NOMO-1 (cell line): ENCODE measurements at regions not wholly inside any gene's neighbourhood (a gene's known extent, or its start where the extent isn't known, plus 50 kb on each side); places are given as distances from the start of the nearest gene placed in this dataset.
"Not testable (repeated sequence)": the region's sequence is repeated elsewhere in the genome, so short reads cannot be mapped to it uniquely, and the experiment has no call there.

ENCODE experiments used
- DNase-seq, 2 experiments: peaks; one replicate each; lab custom pipeline; 2025; ENCODE audit not compliant: unreplicated experiment in 2 of 2; lab: John Stamatoyannopoulos, UW

DNA sequence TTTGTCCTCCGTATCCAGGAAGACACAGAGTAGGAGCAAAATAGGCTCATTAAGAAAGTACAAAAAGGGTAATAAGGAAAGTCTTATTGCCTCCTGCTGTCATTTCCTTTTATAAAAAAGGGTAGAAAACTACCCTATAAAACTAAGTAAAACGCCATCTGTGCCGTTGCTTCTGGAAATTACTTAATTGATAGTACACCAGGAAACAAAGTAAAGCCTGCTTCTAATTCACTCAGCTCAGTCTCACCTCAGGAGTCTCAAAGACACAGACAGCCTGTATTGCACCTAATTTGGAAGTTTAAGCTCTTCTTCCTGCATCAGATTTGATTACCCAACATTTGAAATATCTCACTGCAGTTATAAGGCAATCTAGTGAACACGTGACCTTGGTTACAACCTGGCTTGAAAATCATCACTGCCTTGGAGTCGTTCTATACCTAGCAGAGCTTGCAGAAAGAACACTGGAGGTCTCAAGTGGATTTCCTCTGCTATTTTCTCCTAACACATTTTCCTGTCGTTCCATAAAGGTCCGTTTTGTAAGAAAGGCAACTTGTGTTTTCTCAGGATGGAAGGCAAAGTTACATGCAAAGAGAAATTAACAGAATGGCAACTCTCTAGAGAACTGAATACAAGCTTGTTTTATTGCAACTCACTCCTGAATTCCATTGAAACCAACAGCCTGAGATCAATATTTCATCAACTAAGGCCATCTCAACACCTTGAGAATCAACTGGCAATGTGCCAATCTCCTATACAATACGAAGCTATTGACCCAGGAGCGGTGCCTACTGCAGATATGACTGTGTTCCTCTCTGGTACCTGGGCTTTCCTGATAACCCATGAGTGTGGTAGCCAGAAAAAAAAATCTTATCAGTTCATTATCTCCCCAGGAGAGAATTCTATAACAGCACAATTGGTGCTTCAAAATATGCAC, 203.3 kb upstream of the LMCD1 start:
- no peak for DNase-seq

DNA sequence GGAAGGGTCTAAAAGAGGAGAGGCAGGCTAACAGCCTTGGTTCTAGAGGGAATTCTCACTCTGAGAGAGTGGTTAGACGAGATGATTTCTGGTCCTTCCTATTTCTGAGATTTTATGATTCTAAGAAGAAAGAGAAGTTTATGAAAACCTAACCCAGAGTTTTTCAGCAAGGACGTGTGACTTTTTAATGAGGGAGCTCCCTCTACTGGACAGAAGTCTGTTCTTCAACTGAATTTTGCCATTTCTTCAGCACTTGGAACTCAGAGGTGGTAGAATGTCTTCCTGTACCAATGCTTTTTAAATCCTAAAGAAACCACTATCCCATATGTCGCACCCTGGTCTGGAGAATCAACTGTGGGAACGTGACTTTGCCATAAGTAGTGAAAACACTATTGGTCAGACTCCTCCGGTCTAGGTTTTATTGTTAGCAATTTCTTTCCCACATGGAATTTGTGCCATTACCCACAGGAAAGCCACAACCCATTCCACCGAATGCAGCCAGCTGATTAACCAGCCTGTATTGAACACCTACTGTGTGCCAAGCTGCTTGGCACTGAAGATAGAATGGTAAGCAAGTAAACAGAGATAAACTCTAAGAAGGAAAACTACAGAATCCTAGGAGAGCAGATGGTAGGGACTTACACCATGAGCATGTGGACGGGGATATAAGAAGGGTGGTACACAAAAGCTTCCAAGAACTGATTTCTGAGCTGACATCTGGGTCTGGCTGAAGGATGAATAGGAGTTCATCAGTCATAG, 199.5 kb upstream of the LMCD1 start:
- peak in 1 of 2 experiments; percentile 43 for DNase-seq

DNA sequence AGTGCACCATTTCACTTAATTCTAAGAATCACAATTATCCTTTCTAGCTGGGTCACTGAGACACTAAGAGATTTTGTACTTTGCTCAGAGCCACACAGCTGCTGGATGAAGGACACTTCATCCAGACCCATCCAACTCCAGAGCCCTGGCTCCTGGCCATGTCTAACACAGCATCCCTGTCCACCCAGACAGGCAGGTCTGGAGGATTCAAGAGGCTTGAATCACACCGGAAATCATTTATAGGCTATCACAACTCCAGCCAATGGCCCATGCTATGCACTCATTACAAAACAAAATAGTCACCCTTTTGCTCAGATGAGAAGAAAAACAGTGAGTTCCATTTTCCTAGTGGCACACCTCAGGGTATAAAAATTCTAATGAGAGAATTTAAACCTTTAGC, 198.2 kb upstream of the LMCD1 start:
- no peak for DNase-seq

DNA sequence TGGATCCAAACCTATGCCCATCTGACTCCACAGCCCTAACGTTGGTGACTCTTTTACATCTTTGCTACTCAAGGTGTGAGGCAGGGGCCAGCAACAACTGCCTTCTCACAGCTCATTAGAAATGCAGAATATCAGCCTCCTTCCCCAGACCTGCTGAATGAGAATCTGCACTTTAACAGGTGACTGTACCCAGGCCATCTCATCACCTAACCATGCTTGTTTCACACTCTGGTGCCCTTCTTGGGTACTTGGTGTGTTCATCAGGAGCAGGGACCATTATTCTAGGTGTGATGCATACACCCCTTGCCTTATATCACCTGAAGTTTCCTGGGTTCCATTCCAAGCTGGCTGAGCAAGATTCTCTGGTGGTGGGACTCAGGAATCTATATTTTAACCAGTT, 196.3 kb upstream of the LMCD1 start:
- no peak for DNase-seq

- DNase-seq, result no peak
Observed at GRCh38 chr3:8307545-8308110, 194.0 kb upstream of the LMCD1 start.

GRCh38 chr3:8311321-8311720, 190.3 kb upstream of the LMCD1 start:
- DNase-seq, result no peak

- DNase-seq, result no peak
Observed at GRCh38 chr3:8312685-8313084, 188.9 kb upstream of the LMCD1 start.

- no peak for DNase-seq
Observed at GRCh38 chr3:8313560-8314267, 187.9 kb upstream of the LMCD1 start.

DNA sequence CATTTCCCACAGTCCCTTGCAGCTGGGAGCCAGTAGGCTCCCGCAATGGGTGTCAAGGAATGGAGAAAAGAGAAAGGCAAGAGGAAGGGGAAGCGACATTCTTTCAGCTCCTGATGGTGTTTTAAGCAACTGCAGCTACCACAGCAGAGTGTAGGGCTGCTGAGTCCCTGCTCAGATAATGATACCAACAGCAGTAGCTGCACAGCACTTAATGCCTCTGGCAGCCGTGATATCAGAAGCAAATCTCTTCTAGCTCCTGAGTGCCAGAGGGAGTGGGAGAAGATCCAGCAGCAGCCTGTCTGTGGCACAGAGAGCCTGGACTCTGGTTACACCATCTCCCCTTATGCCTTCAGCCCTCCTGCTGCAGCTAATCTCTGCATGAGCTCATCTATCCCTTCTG, 186.1 kb upstream of the LMCD1 start:
- DNase-seq, result not testable (repeated sequence)

- no peak for DNase-seq
Observed at GRCh38 chr3:8317661-8318649, 183.7 kb upstream of the LMCD1 start.

GRCh38 chr3:8319935-8320634, 181.5 kb upstream of the LMCD1 start:
- DNase-seq, result no peak

GRCh38 chr3:8320711-8321458, 180.7 kb upstream of the LMCD1 start:
- DNase-seq, result no peak

DNA sequence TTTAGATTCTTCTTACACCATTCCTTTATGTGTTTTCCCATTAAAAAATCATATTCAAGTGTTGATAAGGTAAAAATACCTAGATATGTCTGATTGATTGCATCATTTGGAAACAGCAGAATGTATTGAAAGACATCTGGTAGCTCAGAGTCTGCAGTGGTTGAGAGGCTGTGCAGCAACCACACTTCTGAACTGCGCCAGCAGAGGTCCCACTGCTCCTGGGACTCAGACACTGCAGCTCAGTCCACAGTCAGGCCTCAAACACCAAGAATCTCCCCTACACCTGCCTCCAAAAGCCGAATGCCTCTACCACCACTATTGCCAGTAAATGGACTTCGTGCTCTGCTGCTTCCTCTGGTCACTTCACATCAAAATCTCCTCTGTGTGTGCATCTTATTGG, 176.9 kb upstream of the LMCD1 start:
- DNase-seq, result no peak

DNA sequence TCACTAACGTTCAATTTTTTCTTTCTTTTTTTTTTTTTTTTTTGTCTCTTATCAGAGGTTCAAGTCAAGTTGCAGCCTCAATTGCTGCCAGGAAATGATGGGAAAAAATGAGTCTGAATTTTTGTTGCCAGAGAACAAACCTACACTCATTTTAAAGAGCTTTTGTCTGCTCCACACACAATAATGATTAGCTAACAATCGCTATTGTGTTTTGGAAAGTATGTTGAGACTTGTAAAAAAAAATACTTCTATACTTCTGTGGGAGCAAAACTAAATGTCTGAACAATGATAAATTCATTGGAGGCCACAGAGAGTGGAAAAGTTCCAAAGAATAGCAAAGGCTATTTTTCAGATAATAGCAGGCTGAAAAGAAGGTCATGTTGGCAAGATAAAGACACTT, 176.3 kb upstream of the LMCD1 start:
- DNase-seq, result no peak

GRCh38 chr3:8325833-8326232, 175.8 kb upstream of the LMCD1 start:
- DNase-seq, result not testable (repeated sequence)

DNA sequence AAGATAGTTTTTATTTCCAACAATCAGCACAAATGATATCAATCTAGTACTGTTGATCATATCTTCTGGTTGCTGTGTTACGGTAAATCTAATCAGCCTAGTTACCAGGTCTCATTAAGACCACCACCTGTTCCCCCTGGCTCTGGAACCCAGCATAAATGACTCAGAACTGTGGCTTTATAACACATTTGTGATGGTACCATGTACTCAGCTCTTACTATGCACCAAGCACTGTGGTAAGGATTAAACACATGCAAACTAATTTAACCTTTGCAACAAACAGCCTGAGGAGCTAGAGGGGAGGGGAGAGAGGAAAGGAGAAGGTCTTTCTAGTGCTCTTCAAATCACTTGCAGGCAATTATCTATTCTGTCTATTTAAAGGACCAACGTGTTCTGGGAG, 173.9 kb upstream of the LMCD1 start:
- DNase-seq, result no peak

DNA sequence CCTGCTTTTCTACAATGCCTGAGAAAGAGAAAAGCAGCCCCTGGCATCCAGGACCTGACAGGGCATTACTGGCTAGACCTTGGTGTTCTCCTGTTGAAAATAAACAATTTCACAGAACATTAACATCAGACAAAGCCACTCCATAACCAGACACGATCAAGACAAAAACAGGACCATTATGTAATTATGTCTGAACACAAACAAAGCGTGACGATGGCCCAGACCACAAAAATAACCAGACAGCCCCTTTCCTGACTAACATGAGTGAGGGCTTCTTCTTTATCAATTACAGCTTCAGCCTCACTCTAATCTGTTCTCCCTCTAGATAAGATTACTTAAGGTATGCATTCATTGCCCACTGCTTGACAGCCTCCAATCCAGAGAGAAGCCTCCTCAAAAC, 172.7 kb upstream of the LMCD1 start:
- DNase-seq, result no peak

DNA sequence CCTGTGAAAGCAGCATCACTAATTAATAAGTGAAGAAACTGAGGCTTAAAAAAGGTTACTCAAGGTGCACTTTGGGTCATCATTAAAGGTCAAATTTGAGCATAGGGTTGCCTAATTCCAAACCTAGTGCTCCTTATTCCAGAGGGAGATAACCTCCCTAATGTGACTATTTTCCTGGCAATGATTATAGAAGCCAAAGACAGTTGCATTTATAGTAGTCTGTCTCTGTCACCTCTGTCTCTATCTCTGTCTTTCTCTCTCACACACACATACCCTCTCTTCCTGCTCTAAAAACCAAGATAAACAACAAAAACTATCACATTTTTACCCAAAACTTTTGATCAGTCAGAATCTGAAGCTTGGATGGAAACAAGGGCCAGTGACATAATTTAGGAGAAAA, 172.0 kb upstream of the LMCD1 start:
- DNase-seq, result no peak

DNA sequence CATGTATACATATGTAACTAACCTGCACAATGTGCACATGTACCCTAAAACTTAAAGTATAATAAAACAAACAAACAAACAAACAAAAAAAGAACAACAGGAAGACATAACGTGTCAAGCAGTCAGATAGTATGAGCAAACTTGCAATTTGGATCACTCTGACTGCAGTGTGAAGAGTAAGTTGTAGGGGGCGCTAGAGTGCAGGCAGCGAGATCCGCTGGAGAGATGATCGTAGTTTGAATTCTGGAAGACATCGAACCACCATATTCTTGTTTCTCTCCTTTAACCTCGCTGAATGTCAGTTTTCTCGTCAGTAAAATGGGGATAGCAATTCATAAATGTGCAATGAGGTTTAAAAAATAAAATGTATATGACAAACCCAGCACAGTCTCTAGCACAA, 165.2 kb upstream of the LMCD1 start:
- DNase-seq, result no peak
